ENCODE measurements at regions not wholly inside any gene's neighbourhood (a gene's known extent, or its start where the extent isn't known, plus 50 kb on each side); places are given as distances from the start of the nearest gene placed in this dataset.

DNA sequence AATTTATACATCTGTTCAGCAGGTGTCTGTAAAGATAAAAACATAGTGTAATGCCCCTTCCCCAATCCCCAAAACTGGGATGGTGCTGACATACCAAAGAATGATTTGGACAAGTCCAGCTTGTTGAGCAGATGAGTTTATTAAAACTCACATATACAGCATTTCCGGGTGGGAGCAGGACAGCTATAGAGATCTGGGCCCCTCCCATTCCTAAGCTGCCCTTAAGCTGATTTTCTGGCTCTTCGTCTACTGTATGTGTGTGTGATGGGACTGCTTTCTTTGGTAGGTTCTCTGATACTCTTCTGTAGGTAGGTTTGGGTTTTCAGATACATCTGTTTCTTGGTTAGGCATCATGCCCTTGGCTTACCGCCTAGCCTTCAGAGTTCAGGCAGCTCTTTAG lies 703.7 kb upstream of the PCDH10 start:
- TF ChIP-seq, protein P1, sequence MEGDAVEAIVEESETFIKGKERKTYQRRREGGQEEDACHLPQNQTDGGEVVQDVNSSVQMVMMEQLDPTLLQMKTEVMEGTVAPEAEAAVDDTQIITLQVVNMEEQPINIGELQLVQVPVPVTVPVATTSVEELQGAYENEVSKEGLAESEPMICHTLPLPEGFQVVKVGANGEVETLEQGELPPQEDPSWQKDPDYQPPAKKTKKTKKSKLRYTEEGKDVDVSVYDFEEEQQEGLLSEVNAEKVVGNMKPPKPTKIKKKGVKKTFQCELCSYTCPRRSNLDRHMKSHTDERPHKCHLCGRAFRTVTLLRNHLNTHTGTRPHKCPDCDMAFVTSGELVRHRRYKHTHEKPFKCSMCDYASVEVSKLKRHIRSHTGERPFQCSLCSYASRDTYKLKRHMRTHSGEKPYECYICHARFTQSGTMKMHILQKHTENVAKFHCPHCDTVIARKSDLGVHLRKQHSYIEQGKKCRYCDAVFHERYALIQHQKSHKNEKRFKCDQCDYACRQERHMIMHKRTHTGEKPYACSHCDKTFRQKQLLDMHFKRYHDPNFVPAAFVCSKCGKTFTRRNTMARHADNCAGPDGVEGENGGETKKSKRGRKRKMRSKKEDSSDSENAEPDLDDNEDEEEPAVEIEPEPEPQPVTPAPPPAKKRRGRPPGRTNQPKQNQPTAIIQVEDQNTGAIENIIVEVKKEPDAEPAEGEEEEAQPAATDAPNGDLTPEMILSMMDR (IDR thresholded peaks at IDR 0.05; ENCODE audit: borderline replicate concordance, extremely low read depth, low read length, poor library complexity, severe bottlenecking) = no peak
- TF ChIP-seq EZH2 (IDR thresholded peaks at IDR 0.05; ENCODE audit: borderline replicate concordance, low read depth, low read length, severe bottlenecking) = no peak
